ENCODE measurements at regions not wholly inside any gene's neighbourhood (a gene's known extent, or its start where the extent isn't known, plus 50 kb on each side); places are given as distances from the start of the nearest gene placed in this dataset.

DNA sequence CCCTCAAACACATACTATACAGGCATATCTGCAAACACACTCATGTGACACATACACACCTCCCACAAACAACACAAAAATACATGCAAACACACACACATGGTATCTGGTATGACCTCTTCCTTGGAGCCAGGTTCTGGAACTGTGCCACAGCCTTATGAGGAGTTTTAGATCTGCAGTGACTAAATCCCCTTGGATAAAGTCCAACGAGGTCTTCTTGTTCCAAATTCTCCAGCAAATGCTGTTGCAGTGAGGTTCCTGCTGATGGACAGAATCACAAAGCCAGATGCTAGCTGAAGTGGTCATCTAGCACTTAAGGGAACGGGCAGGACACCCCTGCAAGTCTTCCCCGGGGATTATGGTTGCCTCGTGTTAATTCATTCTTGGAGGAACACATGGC is 54.5 kb upstream of the DAPL1 start:
- DNase-seq (ENCODE audit: low spot score) = no peak
- in situ Hi-C loops (cut with MboI; ENCODE audit: low pct_unique_long_range_greater_than_20kb, low sequenced_read_pairs, unreplicated experiment) = loop anchor here (25.0 kb wide), 1 partner anchor 703 kb away; no protein-coding TSS in a partner anchor
- TF ChIP-seq, protein P1, sequence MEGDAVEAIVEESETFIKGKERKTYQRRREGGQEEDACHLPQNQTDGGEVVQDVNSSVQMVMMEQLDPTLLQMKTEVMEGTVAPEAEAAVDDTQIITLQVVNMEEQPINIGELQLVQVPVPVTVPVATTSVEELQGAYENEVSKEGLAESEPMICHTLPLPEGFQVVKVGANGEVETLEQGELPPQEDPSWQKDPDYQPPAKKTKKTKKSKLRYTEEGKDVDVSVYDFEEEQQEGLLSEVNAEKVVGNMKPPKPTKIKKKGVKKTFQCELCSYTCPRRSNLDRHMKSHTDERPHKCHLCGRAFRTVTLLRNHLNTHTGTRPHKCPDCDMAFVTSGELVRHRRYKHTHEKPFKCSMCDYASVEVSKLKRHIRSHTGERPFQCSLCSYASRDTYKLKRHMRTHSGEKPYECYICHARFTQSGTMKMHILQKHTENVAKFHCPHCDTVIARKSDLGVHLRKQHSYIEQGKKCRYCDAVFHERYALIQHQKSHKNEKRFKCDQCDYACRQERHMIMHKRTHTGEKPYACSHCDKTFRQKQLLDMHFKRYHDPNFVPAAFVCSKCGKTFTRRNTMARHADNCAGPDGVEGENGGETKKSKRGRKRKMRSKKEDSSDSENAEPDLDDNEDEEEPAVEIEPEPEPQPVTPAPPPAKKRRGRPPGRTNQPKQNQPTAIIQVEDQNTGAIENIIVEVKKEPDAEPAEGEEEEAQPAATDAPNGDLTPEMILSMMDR (IDR thresholded peaks at IDR 0.05; ENCODE audit: extremely low read depth, insufficient read depth, missing control alignments) = no peak

DNA sequence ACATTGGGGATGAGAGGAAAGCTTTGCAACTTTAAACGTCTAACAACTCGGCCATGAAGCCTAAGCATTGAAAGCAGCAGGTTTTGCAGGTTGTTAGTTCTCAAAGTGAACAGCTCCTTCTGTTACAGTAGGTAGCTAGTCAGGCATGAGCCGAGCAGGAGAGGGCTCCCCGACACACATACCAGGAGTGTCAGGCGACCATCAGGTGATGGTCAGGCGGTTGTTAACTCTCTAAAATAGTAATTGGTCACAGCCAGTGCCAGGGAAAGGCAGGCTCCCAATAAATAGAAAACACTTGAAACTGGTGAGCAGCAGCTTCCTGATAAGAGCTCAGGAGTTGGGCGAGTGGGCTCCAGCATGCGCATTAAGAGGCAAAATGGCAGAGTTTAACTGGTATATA is 53.5 kb upstream of the DAPL1 start:
- TF ChIP-seq, protein P1 (IDR thresholded peaks at IDR 0.05; ENCODE audit: extremely low read depth, insufficient read depth, missing control alignments) = no peak
- DNase-seq (ENCODE audit: low spot score) = no peak
- in situ Hi-C loops (cut with MboI; ENCODE audit: low pct_unique_long_range_greater_than_20kb, low sequenced_read_pairs, unreplicated experiment) = loop anchor here (25.0 kb wide), 1 partner anchor 704 kb away; no protein-coding TSS in a partner anchor

DNA sequence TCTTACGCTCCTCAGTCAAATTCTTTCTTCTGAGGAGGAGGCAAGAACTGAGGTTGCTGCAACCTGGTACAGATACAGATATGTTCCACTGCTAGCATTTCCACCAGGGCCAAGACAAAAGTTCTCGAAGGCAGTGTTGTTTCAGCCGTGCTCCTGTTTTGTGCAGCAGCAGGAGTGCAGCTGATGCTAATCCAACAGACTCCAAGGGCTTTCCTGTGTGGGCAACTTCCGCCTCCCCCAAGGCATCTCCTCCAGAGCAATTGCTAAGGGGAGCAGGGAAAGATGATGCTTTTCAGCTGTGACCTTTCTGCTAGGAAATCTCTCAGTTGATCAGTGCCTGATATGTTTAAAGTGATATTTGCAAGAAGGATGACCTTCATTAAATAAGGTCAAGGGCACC is 52.6 kb upstream of the DAPL1 start:
- TF ChIP-seq, protein P1 (IDR thresholded peaks at IDR 0.05; ENCODE audit: extremely low read depth, insufficient read depth, missing control alignments) = no peak
- no peak for DNase-seq (ENCODE audit: low spot score)
- in situ Hi-C loops (cut with MboI; ENCODE audit: low pct_unique_long_range_greater_than_20kb, low sequenced_read_pairs, unreplicated experiment) = loop anchor here (25.0 kb wide), 1 partner anchor 705 kb away; no protein-coding TSS in a partner anchor

DNA sequence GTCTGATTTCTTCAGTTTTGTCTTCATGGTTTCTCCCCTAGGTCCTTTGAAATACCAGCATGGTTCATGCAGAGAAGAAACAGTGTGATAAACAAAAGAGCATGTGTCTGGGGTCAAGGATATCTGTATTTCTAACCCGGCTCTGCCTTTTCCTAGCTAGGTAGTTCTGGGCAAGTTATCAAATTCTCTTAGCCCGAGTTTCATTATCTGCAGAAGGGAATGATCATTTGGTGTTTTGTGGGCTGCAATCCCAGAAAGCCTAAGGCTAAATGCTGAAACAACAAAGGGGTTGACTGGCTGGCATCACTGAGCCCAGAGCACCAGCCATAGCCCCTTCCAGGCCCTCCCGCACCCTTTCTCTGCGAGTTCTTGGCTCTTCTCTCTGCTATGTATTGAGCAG is 51.7 kb upstream of the DAPL1 start:
- in situ Hi-C loops (cut with MboI; ENCODE audit: low pct_unique_long_range_greater_than_20kb, low sequenced_read_pairs, unreplicated experiment) = loop anchor here (25.0 kb wide), 1 partner anchor 706 kb away; no protein-coding TSS in a partner anchor
- no peak for DNase-seq (ENCODE audit: low spot score)
- TF ChIP-seq, protein P1 (IDR thresholded peaks at IDR 0.05; ENCODE audit: extremely low read depth, insufficient read depth, missing control alignments) = no peak

DNA sequence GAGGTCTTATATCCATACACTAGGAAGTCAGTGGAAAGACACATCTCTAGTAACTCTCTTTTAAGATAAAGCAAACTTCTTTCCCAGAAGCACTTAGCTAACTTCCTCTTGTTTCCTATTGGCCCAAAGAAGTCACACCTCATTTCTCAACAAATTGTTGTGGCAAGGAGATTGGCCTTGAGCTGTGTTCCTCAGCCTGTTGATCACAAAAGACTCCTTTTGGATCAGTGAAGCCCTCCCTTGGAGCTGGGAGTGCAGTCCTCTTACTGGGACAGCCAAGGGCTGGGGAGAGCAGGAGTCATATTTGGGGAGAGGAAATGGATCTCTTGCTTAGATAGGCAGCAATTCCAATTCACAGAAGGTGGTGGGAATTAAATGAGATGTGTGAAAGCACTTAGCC is 51.2 kb upstream of the DAPL1 start:
- DNase-seq (ENCODE audit: low spot score) = no peak
- TF ChIP-seq, protein P1 (IDR thresholded peaks at IDR 0.05; ENCODE audit: extremely low read depth, insufficient read depth, missing control alignments) = no peak
- in situ Hi-C loops (cut with MboI; ENCODE audit: low pct_unique_long_range_greater_than_20kb, low sequenced_read_pairs, unreplicated experiment) = loop anchor here (25.0 kb wide), 1 partner anchor 707 kb away; no protein-coding TSS in a partner anchor

DNA sequence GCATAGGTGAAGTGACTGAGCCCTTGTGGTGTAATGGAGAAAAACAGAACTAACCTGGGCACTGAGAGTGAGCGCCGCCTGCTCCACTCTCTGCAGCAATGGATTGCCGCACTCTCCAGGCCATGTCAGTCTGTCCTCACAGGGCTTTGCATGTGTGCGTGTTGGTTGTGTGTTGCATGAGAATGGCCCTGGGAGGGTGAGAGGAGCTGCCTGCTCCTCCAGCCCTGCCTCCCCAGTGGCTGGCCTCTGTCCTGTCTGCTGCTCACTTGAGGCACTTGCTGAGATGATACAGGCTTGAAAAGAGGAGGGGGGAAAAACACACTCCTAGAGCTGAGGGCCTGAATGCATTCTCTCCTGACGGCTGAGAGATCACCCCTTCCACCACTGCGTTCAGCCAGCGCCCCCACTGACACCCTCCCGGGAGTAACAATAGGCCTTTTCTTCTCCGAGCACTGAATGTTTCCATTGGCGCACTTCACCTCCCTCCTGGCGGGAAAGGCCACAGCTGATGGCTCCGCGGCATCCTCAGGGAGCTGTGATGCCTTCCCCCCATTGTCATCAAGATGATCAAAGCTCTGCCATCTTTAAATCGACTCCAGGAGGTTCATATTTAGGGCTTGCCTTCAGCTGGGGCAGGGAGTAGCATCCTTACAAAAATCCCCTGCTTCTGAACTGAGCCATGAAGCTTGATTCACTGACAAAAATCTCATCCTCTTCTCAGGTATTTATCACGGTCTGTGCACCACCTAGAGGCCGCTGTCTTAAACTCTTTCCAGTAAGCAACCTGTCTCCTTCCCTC is 49.9 kb upstream of the DAPL1 start:
- in situ Hi-C loops (cut with MboI; ENCODE audit: low pct_unique_long_range_greater_than_20kb, low sequenced_read_pairs, unreplicated experiment) = loop anchor here (25.0 kb wide), 1 partner anchor 708 kb away; no protein-coding TSS in a partner anchor
- TF ChIP-seq, protein P1 (IDR thresholded peaks at IDR 0.05; ENCODE audit: extremely low read depth, insufficient read depth, missing control alignments) = peak; percentile 62
- DNase-seq (ENCODE audit: low spot score) = peak; percentile 50

Measured in GM13977 (cell line).